IMR-90 (cell line): ENCODE measurements at regions not wholly inside any gene's neighbourhood (a gene's known extent, or its start where the extent isn't known, plus 50 kb on each side); places are given as distances from the start of the nearest gene placed in this dataset.

Source experiments
- ATAC-seq: fragments of 200-7000 bp; cut with Tn5 transposase; 2 replicates; pipeline ENCODE4 v1.9.1; 2020; ENCODE audit warnings: low read depth, mild to moderate bottlenecking, moderate library complexity
- BruUV-seq: library from RNA; stranded (reverse); fragments of 400-500 nt; replicated peaks from 2 replicates; lab custom pipeline; 2021; lab: Mats Ljungman, UMichigan
- CTCF ChIA-PET: fragments of 300-600 bp; formaldehyde crosslinking; extraction: SDS; loops from one replicate; lab custom pipeline; 2021; ENCODE audit warnings: antibody characterized with exemption; lab: Yijun Ruan, JAX
- POLR2A ChIA-PET: fragments of 300-600 bp; sonication (Branson Sonifier 250); formaldehyde crosslinking; loops from one replicate; lab custom pipeline; 2022; ENCODE audit warnings: antibody characterized with exemption; ENCODE audit not compliant: unreplicated experiment; lab: Charles Lee
- DNase-seq: peaks from one replicate; pipeline ENCODE4 v3.0.0; 2013
- H2AFZ ChIP-seq: replicated peaks from 2 replicates; pipeline ENCODE3; 2013; ENCODE audit warnings: low read length, mild to moderate bottlenecking; ENCODE audit not compliant: poor library complexity
- H2AK5ac ChIP-seq: 2 replicates; pipeline ENCODE4 v1.6.1; 2013; ENCODE audit warnings: low read depth, low read length, inconsistent platforms
- H2AK9ac ChIP-seq: replicated peaks from 2 replicates; pipeline ENCODE3; 2013; ENCODE audit warnings: mild to moderate bottlenecking, low read depth, low read length, moderate library complexity; ENCODE audit not compliant: poor library complexity
- H2BK120ac ChIP-seq: 2 replicates; pipeline ENCODE4 v1.6.1; 2013; ENCODE audit warnings: low read depth, low read length, inconsistent platforms
- H2BK15ac ChIP-seq: 3 replicates; pipeline ENCODE4 v1.6.1; 2013; ENCODE audit warnings: low read depth, low read length, inconsistent platforms
- H2BK20ac ChIP-seq: 2 replicates; pipeline ENCODE4 v1.6.1; 2013; ENCODE audit warnings: low read depth, mild to moderate bottlenecking, inconsistent platforms, low read length, moderate library complexity
- H2BK5ac ChIP-seq: 2 replicates; pipeline ENCODE4 v1.6.1; 2013; ENCODE audit warnings: mild to moderate bottlenecking, low read depth, low read length, inconsistent platforms; ENCODE audit not compliant: poor library complexity, severe bottlenecking
- H3K14ac ChIP-seq: replicated peaks from 2 replicates; pipeline ENCODE4 v1.6.1; 2013; ENCODE audit warnings: low read depth, low read length, inconsistent platforms
- H3K18ac ChIP-seq: 2 replicates; pipeline ENCODE4 v1.6.1; 2013; ENCODE audit warnings: low read depth, low read length, control low read depth
- H3K23ac ChIP-seq: 2 replicates; pipeline ENCODE4 v1.6.1; 2013; ENCODE audit warnings: low read depth, low read length, inconsistent platforms
- H3K27ac ChIP-seq: 2 replicates; pipeline ENCODE4 v1.5.1; 2013; ENCODE audit warnings: mild to moderate bottlenecking, control low read depth, low read length; ENCODE audit not compliant: insufficient read depth
- H3K27me3 ChIP-seq: 2 replicates; pipeline ENCODE4 v1.6.1; 2013; ENCODE audit warnings: low read length; ENCODE audit not compliant: control insufficient read depth, insufficient read depth
- H3K36me3 ChIP-seq: 2 replicates; pipeline ENCODE4 v1.6.1; 2013; ENCODE audit warnings: low read length, mixed read lengths; ENCODE audit not compliant: control insufficient read depth, insufficient read depth
- H3K4ac ChIP-seq: 2 replicates; pipeline ENCODE4 v1.6.1; 2013; ENCODE audit warnings: low read depth, low read length, inconsistent platforms
- H3K4me1 ChIP-seq: 2 replicates; pipeline ENCODE4 v1.6.1; 2013; ENCODE audit warnings: low read length, mixed read lengths; ENCODE audit not compliant: control insufficient read depth, insufficient read depth
- H3K4me2 ChIP-seq: 2 replicates; pipeline ENCODE4 v1.6.1; 2013; ENCODE audit warnings: low read depth, mild to moderate bottlenecking, control low read depth, low read length, moderate library complexity
- H3K4me3 ChIP-seq: 2 replicates; pipeline ENCODE4 v1.5.1; 2013; ENCODE audit warnings: low read depth, mild to moderate bottlenecking, control low read depth, low read length, moderate library complexity; ENCODE audit not compliant: insufficient read depth
- H3K56ac ChIP-seq: 2 replicates; pipeline ENCODE4 v1.6.1; 2013; ENCODE audit warnings: low read length, inconsistent platforms; ENCODE audit not compliant: insufficient read depth; ENCODE audit errors: extremely low read depth
- H3K79me1 ChIP-seq, 2 experiments: 2 replicates each; pipeline ENCODE4 v1.6.1; 2013; ENCODE audit warnings: low read length in 2 of 2, inconsistent platforms in 1 of 2, low read depth in 1 of 2
- H3K9ac ChIP-seq: 2 replicates; pipeline ENCODE4 v1.6.1; 2013; ENCODE audit warnings: low read depth, low read length, control low read depth
- H3K9me1 ChIP-seq: 2 replicates; pipeline ENCODE4 v1.6.1; 2013; ENCODE audit warnings: low read length, inconsistent platforms; ENCODE audit not compliant: insufficient read depth
- H3K9me3 ChIP-seq: 2 replicates; pipeline ENCODE4 v1.6.1; 2013; ENCODE audit warnings: low read length; ENCODE audit not compliant: control insufficient read depth, insufficient read depth
- H4K20me1 ChIP-seq: 2 replicates; pipeline ENCODE4 v1.6.1; 2013; ENCODE audit warnings: low read length, inconsistent platforms; ENCODE audit not compliant: insufficient read depth
- H4K5ac ChIP-seq: 2 replicates; pipeline ENCODE4 v1.6.1; 2013; ENCODE audit warnings: mild to moderate bottlenecking, low read depth, low read length, control low read depth
- H4K8ac ChIP-seq, 2 experiments: 2 replicates each; pipeline ENCODE4 v1.6.1; 2013; ENCODE audit warnings: low read depth in 2 of 2, low read length in 2 of 2, control low read depth in 1 of 2, inconsistent platforms in 1 of 2
- H4K91ac ChIP-seq: 2 replicates; pipeline ENCODE4 v1.6.1; 2013; ENCODE audit warnings: low read depth, low read length, inconsistent platforms; ENCODE audit not compliant: insufficient read depth
- BHLHE40 ChIP-seq: fragments of 150-350 bp; IDR thresholded peaks from 2 replicates; pipeline ENCODE4 v1.6.1; 2016; ENCODE audit warnings: mild to moderate bottlenecking, low read depth, low read length
- ELK1 ChIP-seq: fragments of 150-350 bp; IDR thresholded peaks from 2 replicates; pipeline ENCODE4 v1.6.1; 2016; ENCODE audit warnings: low read depth, mild to moderate bottlenecking, low read length, moderate library complexity, borderline replicate concordance
- MAZ ChIP-seq: IDR thresholded peaks from 2 replicates; pipeline ENCODE4 v1.6.1; 2012; ENCODE audit warnings: low read depth, mild to moderate bottlenecking, low read length, improper control_type of control experiment, moderate library complexity, borderline replicate concordance
- MXI1 ChIP-seq: IDR thresholded peaks from 2 replicates; pipeline ENCODE4 v1.6.1; 2012; ENCODE audit warnings: low read depth, mild to moderate bottlenecking, low read length, moderate library complexity, borderline replicate concordance
- NFE2L2 ChIP-seq: fragments of 150-350 bp; IDR thresholded peaks from 2 replicates; pipeline ENCODE4 v1.6.1; 2016; ENCODE audit warnings: low read depth, mild to moderate bottlenecking, low read length
- POLR2A ChIP-seq: IDR thresholded peaks from 2 replicates; pipeline ENCODE4 v1.6.1; 2012; ENCODE audit warnings: mild to moderate bottlenecking, low read depth, low read length
- RAD21 ChIP-seq: IDR thresholded peaks from 2 replicates; pipeline ENCODE4 v1.6.1; 2012; ENCODE audit warnings: low read length, improper control_type of control experiment
- SMC3 ChIP-seq: fragments of 150-350 bp; IDR thresholded peaks from 2 replicates; pipeline ENCODE4 v1.6.1; 2016; ENCODE audit warnings: low read depth, mild to moderate bottlenecking, antibody characterized with exemption, low read length, moderate library complexity
- USF2 ChIP-seq: fragments of 150-350 bp; IDR thresholded peaks from 2 replicates; pipeline ENCODE4 v1.6.1; 2017; ENCODE audit warnings: mild to moderate bottlenecking, antibody characterized with exemption, low read length, low read depth
- WGBS, 2 experiments: methylation state at CpG; one replicate each; pipeline versions ENCODE4 v1.1.5 to v1.1.7; 2013; ENCODE audit warnings: missing lambda C conversion rate in 2 of 2; ENCODE audit not compliant: insufficient read length in 1 of 2; ENCODE audit errors: extremely low coverage in 2 of 2; 5-methylcytosine and 5-hydroxymethylcytosine counted together
- dilution Hi-C: fragments of 300-500 bp; cut with HindIII; formaldehyde crosslinking; loops from one replicate; pipeline ENCODE4 v1.14.3; 2018; ENCODE audit warnings: low sequenced_read_pairs; ENCODE audit not compliant: unreplicated experiment
- in situ Hi-C: fragments of 300-500 bp; cut with MboI; formaldehyde crosslinking; loops from 3 replicates; pipeline ENCODE4 v1.14.3; 2019; ENCODE audit warnings: low sequenced_read_pairs, inconsistent platforms, mixed read lengths
- intact Hi-C: fragments of 100-400 bp; cut with micrococcal nuclease; formaldehyde crosslinking; loops from 2 replicates; pipeline ENCODE4 v1.10.0; 2022

- no peak overlapping the region for H2BK5ac ChIP-seq
- H3K9me3 ChIP-seq, result no peaks in the 10 kb centered on the region
- H3K18ac ChIP-seq, result no peak overlapping the region
- H3K36me3 ChIP-seq, result no peaks in the 10 kb centered on the region
- WGBS, 2 experiments, result no CpG with 5 or more reads among the region's 2 CpGs
- H2AFZ ChIP-seq, result no peak overlapping the region
- H3K4me3 ChIP-seq, result no peak overlapping the region
- H3K4me2 ChIP-seq, result no peak overlapping the region
- H3K27ac ChIP-seq, result no peak overlapping the region
- intact Hi-C loops (loop anchor here (10.0 kb wide), 1 partner anchor 298 kb away; no protein-coding TSS in a partner anchor), in situ Hi-C loops (no loop called here), dilution Hi-C loops (no loop called here)
- no peak for DNase-seq
- H3K79me1 ChIP-seq, result no peaks in the 10 kb centered on the region
- H4K20me1 ChIP-seq, result no peaks in the 10 kb centered on the region
- no peak overlapping the region for H2AK5ac ChIP-seq
- H3K9me1 ChIP-seq, result peaks cover 1% of the 10 kb centered on the region
- no peak overlapping the region for H4K5ac ChIP-seq
- H4K91ac ChIP-seq, result no peak overlapping the region
- no peak overlapping the region for H3K56ac ChIP-seq
- H2BK120ac ChIP-seq, result no peak overlapping the region
- no TSS peak for BruUV-seq
- H2BK20ac ChIP-seq, result no peak overlapping the region
- no peak overlapping the region for H4K8ac ChIP-seq
- ATAC-seq, result no peak
- CTCF ChIA-PET, result interaction anchor here (1.0 kb wide), 1 partner anchor 190 kb away, joined by 3 read pairs; no protein-coding TSS in a partner anchor
- no peak overlapping the region for H3K9ac ChIP-seq
- peaks cover 5% of the 10 kb centered on the region for H3K4me1 ChIP-seq
- H2AK9ac ChIP-seq, result no peak overlapping the region
- no peaks in the 10 kb centered on the region; the same call in 1 of the 2 replicates for H3K27me3 ChIP-seq
- no peak overlapping the region for H3K4ac ChIP-seq
- no peak overlapping the region for H3K14ac ChIP-seq
- TF ChIP-seq ELK1, result no peak
- no peak for TF ChIP-seq NFE2L2
- TF ChIP-seq MAZ, result no peak
- no peak for TF ChIP-seq BHLHE40
- TF ChIP-seq POLR2A, result no peak
- no peak for TF ChIP-seq USF2
- no peak for TF ChIP-seq RAD21
- no peak for TF ChIP-seq SMC3
- no peak for TF ChIP-seq MXI1
- H2BK15ac ChIP-seq, result no peak overlapping the region
- POLR2A ChIA-PET, result no interaction called here
- no peak overlapping the region for H3K23ac ChIP-seq
Measured at GRCh38 chr16:86766700-86767099, 188.4 kb downstream of the FOXL1 start.
